ENCODE measurements at regions not wholly inside any gene's neighbourhood (a gene's known extent, or its start where the extent isn't known, plus 50 kb on each side); places are given as distances from the start of the nearest gene placed in this dataset.

GRCh38 chr16:52252680-52253079, 294.3 kb downstream of the TOX3 start:
- no peak for TF ChIP-seq GATA3 (IDR thresholded peaks at IDR 0.05; ENCODE audit: low read depth, low read length)
- no peak for TF ChIP-seq GATA2 (IDR thresholded peaks at IDR 0.05; ENCODE audit: low read depth, low read length)

Measured in SH-SY5Y (cell line).